NCI-H1694 (cell line): ENCODE measurements at regions not wholly inside any gene's neighbourhood (a gene's known extent, or its start where the extent isn't known, plus 50 kb on each side); places are given as distances from the start of the nearest gene placed in this dataset.
"Not testable (repeated sequence)": the region's sequence is repeated elsewhere in the genome, so short reads cannot be mapped to it uniquely, and the experiment has no call there.

Experiments used
- DNase-seq: peaks from one replicate; lab custom pipeline; 2025; lab: John Stamatoyannopoulos, UW

DNA sequence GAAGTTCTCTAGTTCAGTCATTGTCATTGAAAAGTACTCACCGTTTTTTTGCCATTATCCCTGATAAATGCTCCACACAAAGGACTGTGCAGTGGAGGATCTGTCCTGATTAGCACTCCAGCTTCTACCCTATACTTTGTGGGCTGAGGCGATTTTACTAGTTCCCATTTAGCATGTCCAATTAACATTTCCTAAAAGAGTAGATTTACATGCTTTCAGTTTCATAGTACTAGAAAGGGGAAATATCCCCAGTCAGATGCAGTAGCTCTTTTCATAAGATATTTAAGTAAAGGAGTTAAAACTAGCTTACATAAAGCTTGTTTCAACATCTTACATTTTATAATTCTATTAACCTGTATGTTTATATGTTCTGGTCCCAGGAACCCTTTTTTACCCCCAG, 144.9 kb upstream of the APOOL start:
- not testable (repeated sequence) for DNase-seq

DNA sequence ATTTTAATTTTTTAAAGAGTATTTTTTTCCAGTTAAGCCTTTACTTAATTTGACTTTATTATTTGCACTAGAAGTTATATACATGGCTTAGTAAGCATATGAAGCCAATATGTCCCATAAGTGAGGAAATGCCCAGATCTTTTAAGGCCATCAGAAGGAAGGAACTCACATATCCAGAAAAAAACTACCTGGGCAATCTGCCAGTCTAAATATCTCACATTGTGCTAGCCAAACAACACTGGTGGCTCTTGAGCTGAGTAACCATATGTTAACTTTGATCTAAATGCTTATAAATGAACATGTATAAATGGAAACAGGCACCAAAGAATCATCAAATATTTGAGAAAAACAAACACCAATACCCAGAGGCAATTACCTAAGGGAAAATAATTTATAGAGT, 138.6 kb upstream of the APOOL start:
- no peak for DNase-seq

DNA sequence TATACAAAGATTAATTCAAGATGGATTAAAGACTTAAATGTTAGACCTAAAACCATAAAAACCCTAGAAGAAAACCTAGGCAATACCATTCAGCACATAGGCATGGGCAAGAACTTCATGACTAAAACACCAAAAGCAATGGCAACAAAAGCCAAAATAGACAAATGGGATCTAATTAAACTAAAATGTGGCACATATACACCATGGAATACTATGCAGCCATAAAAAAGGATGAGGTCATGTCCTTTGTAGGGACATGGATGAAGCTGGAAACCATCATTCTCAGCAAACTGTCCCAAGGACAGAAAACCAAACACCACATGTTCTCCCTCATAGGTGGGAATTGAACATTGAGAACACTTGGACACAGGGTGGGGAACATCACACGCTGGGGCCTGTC, 133.4 kb upstream of the APOOL start:
- not testable (repeated sequence) for DNase-seq

DNA sequence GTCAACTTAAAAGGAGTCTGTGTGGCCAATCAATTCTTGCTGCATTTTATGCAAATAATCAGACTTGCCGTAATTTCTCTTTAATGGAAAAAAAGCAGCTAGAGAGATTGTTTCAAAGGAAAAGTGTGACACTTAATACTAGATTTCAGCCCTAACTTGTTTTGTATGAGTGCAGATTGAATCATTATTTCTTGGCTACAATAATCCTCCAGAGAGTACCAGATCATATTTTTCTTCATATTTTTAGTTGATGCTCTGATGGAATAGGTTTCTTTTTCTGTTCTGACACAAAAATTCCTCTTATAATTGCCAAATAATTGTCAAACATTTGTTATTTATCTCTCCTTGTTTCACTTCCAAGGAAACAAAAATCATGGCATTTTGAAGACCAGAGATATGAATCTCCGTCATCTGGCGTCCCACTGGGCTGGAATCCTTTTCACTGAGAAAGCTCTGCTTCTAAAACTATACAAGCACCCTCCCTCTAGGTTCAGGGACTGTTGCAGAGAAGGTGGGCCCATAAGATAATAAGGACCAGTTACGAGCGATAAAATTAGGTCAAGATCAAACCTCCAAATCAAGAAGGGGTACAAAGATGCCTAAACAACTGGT, 131.4 kb upstream of the APOOL start:
- DNase-seq = not testable (repeated sequence)

DNA sequence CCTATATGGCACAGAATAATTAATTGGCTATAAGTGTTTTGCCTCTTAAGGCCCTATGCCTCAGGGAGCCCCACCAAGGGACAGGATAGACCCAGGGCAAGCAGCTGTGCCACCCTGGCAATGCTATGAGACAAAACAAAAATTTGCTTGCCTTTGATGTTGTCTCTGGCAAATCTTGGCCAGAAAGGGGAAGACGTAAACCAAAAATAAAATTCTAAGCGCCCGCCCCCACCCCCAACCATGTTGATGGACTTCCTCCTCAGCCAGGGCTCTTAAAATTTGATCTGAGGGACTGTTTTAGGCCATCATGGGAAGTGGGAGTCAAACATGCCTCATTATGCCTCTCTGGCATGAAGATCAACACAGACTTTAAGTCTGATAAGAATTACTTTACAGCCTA, 130.5 kb upstream of the APOOL start:
- no peak for DNase-seq

DNA sequence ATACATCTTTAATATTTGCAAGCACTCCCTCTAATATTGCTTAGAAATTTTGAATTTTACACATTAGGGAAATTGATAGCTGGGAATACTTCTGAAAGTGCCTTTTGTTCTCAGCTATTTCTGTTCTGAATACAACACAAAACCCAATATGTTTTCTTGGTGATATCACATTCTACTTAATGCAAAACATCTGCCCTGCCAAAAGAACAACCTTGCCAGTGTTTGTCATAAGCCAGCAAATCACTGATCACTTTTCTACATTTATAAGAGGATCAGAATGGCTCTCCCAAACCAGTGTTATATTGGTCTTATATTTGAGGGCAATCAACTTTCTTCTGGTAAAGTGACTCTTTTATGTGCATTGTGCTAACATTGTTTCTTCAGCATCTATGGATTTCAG, 126.8 kb upstream of the APOOL start:
- DNase-seq = no peak

DNA sequence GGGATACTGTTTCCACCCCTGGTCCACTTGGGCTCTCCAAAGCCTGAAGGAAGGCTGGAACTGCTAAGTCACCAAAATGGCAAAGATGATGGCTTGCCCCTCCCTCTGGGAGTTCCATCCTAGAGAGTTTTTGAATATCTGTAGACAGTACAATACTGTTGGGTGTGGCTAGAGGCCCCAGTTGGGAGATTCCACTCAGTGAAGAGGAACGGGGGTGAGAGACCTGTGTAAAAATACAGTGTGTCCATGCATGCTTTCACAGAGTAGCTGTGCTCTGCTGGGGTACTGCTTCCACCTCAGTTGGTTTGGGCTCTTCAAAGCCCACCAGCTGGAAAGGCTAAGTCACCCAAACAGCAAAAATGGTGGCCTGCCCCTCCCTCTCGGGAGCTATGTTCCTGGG, 109.8 kb upstream of the APOOL start:
- no peak for DNase-seq

DNA sequence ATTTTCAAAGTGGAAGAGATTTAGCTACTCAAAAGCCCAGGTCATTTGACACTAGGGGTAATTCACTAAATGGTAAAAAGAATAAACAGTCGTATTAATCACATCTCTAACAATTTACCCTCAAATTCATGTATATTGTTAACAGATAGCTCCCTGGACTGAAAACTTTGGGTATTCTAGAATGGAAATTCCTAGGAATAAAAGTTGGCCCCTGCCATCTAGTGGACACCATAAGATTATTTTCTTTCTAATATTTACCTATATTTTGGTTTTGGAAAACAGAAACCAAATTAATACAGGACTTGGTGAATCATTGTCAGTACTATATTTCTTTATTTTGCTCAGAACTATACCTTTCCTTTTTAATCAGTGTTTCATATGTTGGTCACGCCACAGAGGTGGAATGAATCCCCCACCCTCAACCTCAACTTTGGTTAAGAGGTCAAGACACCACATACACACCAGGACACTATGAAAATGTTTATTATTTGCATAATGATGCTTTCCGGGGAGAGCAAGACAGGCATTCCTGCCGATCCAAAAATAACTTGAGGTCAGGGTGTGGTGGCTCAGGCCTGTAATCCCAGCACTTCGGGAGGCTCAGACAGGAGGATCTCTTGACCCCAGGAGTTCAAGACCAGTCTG, 96.2 kb upstream of the APOOL start:
- DNase-seq = no peak

DNA sequence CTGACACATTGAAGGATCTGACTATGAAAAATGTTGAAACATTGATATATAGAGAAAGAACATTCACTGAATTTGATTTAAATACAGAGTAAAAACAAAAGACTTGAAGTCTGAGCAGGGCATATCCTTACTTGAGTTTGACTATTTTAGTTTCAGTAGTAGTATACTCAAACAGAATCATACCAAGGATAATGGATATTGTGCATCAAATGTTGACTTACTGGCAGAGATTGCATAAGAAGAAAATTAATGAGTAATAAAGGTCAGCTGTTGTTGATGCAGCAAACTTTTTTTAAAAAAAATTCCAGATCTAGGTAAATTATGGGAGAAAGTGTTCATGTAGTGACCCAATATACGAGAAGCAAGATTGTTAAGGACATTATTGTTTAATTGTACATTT, 94.5 kb upstream of the APOOL start:
- no peak for DNase-seq

DNA sequence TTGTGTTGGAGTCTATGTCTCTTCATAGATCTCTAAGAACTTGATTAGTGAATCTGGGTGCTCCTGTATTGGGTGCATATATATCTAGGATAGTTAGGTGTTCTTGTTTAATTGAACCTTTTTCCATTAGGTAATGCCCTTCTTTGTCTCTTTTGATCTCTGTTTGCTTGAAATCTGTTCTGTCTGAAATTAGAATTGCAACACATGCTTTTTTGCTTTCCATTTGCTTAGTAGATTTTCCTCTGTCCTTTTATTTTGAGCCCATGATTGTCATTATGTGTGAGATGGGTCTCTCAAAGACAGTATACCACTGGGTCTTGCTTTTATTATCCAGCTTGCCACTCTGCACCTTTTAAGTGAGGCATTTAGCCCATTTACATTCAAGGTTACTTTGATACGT, 79.1 kb upstream of the APOOL start:
- DNase-seq = no peak

DNA sequence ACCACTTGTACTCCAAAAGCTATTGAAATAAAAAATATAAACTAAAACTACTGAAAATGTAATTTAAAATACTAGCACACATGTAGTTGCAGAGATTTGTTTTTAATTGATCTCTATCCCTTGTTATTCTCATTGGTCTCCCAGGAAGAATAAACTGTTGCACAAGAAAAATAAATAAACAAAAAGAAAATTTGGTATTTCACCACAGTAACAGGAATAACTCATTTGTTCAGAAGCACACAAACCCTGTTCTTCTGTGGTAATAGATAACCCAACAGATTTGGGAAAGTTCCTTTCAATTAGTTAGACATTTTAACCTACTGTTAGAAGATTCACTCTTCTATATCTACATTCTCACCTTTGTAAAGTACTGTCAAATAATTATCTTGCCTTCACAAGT, 70.9 kb upstream of the APOOL start:
- no peak for DNase-seq

DNA sequence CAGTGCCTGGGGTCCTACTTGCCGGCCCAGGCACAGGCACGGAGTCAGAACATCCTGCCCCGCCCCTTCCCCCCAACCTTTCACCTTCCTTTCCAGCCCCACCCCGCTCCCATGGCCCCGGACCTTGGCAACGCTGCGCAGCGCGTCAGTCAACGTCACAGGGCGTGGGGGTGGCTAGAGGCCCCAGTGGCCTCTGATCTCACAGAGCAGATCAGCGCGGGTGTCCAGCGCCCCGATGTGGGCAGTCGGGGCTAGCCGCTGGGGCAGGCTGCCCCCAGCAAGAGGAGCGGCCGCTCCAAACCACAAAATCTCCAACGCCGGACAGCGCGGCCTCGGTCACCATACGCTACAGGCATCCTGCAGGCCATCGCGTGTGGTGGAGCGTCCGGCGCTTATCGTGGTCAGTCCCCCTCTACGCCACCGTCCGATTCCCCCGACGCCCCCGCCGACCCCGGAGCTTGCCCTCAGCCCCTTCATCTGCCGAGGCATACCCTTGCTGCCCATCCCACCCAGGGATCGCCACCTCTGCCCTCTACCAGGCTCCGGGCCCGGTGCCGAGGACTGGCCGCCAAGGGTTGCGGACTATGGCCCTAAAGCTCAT, 69.6 kb upstream of the APOOL start:
- DNase-seq = no peak
